Loucy (cell line): ENCODE measurements at regions not wholly inside any gene's neighbourhood (a gene's known extent, or its start where the extent isn't known, plus 50 kb on each side); places are given as distances from the start of the nearest gene placed in this dataset.

ENCODE experiments used
- EZH2phosphoT487 ChIP-seq: fragments of 200-600 bp; IDR thresholded peaks from 2 replicates; pipeline ENCODE4 v1.6.1; 2018; ENCODE audit warnings: antibody characterized with exemption, mild to moderate bottlenecking, moderate library complexity, borderline replicate concordance
- TF ChIP-seq, protein P1 (sequence below): fragments of 200-600 bp; sonication (generic); conservative IDR thresholded peaks from 2 replicates; pipeline ENCODE4 v1.5.1; 2014; ENCODE audit warnings: mild to moderate bottlenecking, antibody characterized with exemption, low read length

DNA sequence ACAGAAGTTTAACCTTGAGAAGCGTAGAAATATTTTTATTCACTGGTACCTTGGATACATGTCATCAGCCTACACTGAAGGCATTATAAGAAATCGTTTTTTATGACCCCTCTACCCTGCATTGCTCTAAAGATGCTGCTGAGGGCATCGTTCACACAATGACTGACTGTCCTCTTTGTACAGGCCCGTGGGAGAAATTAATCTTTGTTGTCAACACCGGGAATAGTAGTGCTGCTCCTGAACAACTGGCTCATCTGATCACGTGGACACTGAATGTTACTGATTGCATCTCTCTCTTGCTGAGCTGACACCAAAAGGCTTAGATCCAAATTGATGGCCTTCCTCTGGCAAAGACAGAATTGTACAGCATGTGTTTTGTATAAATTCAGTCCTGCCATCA, 157.1 kb upstream of the SMLR1 start:
- TF ChIP-seq, protein P1, sequence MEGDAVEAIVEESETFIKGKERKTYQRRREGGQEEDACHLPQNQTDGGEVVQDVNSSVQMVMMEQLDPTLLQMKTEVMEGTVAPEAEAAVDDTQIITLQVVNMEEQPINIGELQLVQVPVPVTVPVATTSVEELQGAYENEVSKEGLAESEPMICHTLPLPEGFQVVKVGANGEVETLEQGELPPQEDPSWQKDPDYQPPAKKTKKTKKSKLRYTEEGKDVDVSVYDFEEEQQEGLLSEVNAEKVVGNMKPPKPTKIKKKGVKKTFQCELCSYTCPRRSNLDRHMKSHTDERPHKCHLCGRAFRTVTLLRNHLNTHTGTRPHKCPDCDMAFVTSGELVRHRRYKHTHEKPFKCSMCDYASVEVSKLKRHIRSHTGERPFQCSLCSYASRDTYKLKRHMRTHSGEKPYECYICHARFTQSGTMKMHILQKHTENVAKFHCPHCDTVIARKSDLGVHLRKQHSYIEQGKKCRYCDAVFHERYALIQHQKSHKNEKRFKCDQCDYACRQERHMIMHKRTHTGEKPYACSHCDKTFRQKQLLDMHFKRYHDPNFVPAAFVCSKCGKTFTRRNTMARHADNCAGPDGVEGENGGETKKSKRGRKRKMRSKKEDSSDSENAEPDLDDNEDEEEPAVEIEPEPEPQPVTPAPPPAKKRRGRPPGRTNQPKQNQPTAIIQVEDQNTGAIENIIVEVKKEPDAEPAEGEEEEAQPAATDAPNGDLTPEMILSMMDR = no peak
- no peak for TF ChIP-seq EZH2phosphoT487
